Endothelial cell of umbilical vein (primary cell): ENCODE measurements at regions not wholly inside any gene's neighbourhood (a gene's known extent, or its start where the extent isn't known, plus 50 kb on each side); places are given as distances from the start of the nearest gene placed in this dataset.

Experiments used
- BruUV-seq: library from RNA; stranded (reverse); fragments of 400-500 nt; replicated peaks from 2 replicates; lab custom pipeline; 2021; lab: Mats Ljungman, UMichigan
- CTCF ChIA-PET: fragments of 300-600, 350-600 bp; sonication (Branson Sonifier 250); formaldehyde crosslinking; loops from one replicate; lab custom pipeline; 2021; ENCODE audit warnings: antibody characterized with exemption, inconsistent platforms; lab: Charles Lee
- POLR2A ChIA-PET: fragments of 300-600, 350-600 bp; sonication (Branson Sonifier 250); formaldehyde crosslinking; loops from one replicate; lab custom pipeline; 2021; ENCODE audit warnings: antibody characterized with exemption, inconsistent platforms; lab: Charles Lee
- DNase-seq: peaks from one replicate; pipeline ENCODE4 v3.0.0-alpha.2; 2011; ENCODE audit warnings: low read depth, low spot score
- FAIRE-seq: peaks from 2 replicates; lab custom pipeline; 2011; peaks lifted over from hg19 to GRCh38; lab: Jason Lieb, UNC
- H2AFZ ChIP-seq: 2 replicates; pipeline ENCODE4 v1.6.0; 2012; ENCODE audit warnings: low read depth, low read length, control low read depth, inconsistent platforms
- H3K27ac ChIP-seq: 2 replicates; pipeline ENCODE4 v1.5.1; 2011; ENCODE audit warnings: low read depth, mild to moderate bottlenecking, control low read depth, low read length, moderate library complexity; ENCODE audit not compliant: insufficient read depth
- H3K27me3 ChIP-seq, 2 experiments: 2 replicates each; pipeline versions ENCODE4 v1.6.0 to v1.6.1; 2011; ENCODE audit warnings: low read length in 2 of 2, mixed read lengths in 1 of 2; ENCODE audit not compliant: control insufficient read depth in 2 of 2, insufficient read depth in 2 of 2
- H3K36me3 ChIP-seq, 2 experiments: 2 replicates in 1 of 2; 3 replicates in 1 of 2; pipeline ENCODE4 v1.5.1; 2011; ENCODE audit warnings: low read length in 2 of 2, mild to moderate bottlenecking in 1 of 2, moderate library complexity in 1 of 2; ENCODE audit not compliant: control insufficient read depth in 2 of 2, insufficient read depth in 2 of 2; ENCODE audit errors: extremely low read depth in 1 of 2
- H3K4me1 ChIP-seq: 3 replicates; pipeline ENCODE4 v1.5.1; 2011; ENCODE audit warnings: mild to moderate bottlenecking, low read length; ENCODE audit not compliant: control insufficient read depth, insufficient read depth; ENCODE audit errors: extremely low read depth
- H3K4me2 ChIP-seq: 2 replicates; pipeline ENCODE4 v1.6.1; 2011; ENCODE audit warnings: low read length, control low read depth, mixed read lengths; ENCODE audit not compliant: insufficient read depth
- H3K4me3 ChIP-seq, 3 experiments: fragments of 200-600 bp in 1 of 3; sonication (generic), shearing (Covaris generic) in 1 of 3; replicated peaks in 1 of 3; 2 replicates each; pipeline ENCODE4 v1.5.1; 2011 to 2016; ENCODE audit warnings: control low read depth in 3 of 3, low read length in 3 of 3, mild to moderate bottlenecking in 2 of 3, inconsistent platforms in 1 of 3, low read depth in 1 of 3, moderate library complexity in 1 of 3; ENCODE audit not compliant: insufficient read depth in 1 of 3
- H3K79me2 ChIP-seq: 2 replicates; pipeline ENCODE4 v1.6.0; 2012; ENCODE audit warnings: low read length, inconsistent platforms; ENCODE audit not compliant: control insufficient read depth, insufficient read depth
- H3K9ac ChIP-seq: replicated peaks from 2 replicates; pipeline ENCODE3; 2011; ENCODE audit warnings: low read length, control low read depth; ENCODE audit not compliant: insufficient read depth; ENCODE audit errors: extremely low read depth
- H3K9me1 ChIP-seq: replicated peaks from 3 replicates; pipeline ENCODE4 v1.6.0; 2011; ENCODE audit warnings: mild to moderate bottlenecking, low read length; ENCODE audit not compliant: control insufficient read depth, insufficient read depth; ENCODE audit errors: extremely low read depth
- H3K9me3 ChIP-seq: replicated peaks from 2 replicates; pipeline ENCODE4 v1.5.1; 2012; ENCODE audit warnings: low read length, inconsistent platforms; ENCODE audit not compliant: control insufficient read depth, insufficient read depth
- H4K20me1 ChIP-seq: replicated peaks from 2 replicates; pipeline ENCODE3; 2011; ENCODE audit warnings: mild to moderate bottlenecking, low read length; ENCODE audit not compliant: control insufficient read depth, insufficient read depth; ENCODE audit errors: extremely low read depth
- EZH2 ChIP-seq: IDR thresholded peaks from 2 replicates; pipeline ENCODE4 v1.6.1; 2012; ENCODE audit warnings: borderline replicate concordance, low read depth, mild to moderate bottlenecking, moderate library complexity, low read length, inconsistent platforms; ENCODE audit not compliant: severe bottlenecking
- FOS ChIP-seq: IDR thresholded peaks from 2 replicates; pipeline ENCODE4 v1.6.1; 2011; ENCODE audit warnings: mild to moderate bottlenecking, low read length, moderate library complexity, borderline replicate concordance; ENCODE audit not compliant: insufficient read depth
- GATA2 ChIP-seq: IDR thresholded peaks from 2 replicates; pipeline ENCODE4 v1.7.0; 2011; ENCODE audit warnings: low read depth, mild to moderate bottlenecking, moderate library complexity, mixed read lengths, low read length; ENCODE audit not compliant: insufficient read length, insufficient read depth
- JUN ChIP-seq: IDR thresholded peaks from 2 replicates; pipeline ENCODE4 v1.6.1; 2011; ENCODE audit warnings: borderline replicate concordance, low read depth; ENCODE audit not compliant: insufficient read length, insufficient read depth
- MYC ChIP-seq: IDR thresholded peaks from one replicate; pipeline ENCODE4 v1.6.1; 2011; ENCODE audit warnings: mild to moderate bottlenecking, low read depth, low read length
- POLR2A ChIP-seq: IDR thresholded peaks from 2 replicates; pipeline ENCODE4 v1.6.1; 2012; ENCODE audit warnings: low read depth, mild to moderate bottlenecking, control low read depth, low read length
- POLR2AphosphoS5 ChIP-seq: IDR thresholded peaks from 2 replicates; pipeline ENCODE4 v1.6.1; 2012; ENCODE audit warnings: low read depth, mild to moderate bottlenecking, control low read depth, low read length, moderate library complexity; ENCODE audit not compliant: insufficient read depth
- dilution Hi-C: fragments of 300-500 bp; cut with MboI; formaldehyde crosslinking; loops from one replicate; pipeline ENCODE4 v1.15.0; 2019; ENCODE audit warnings: low sequenced_read_pairs; ENCODE audit not compliant: extremely low pct_ligation_motif_present
- intact Hi-C: fragments of 100-400 bp; cut with micrococcal nuclease; formaldehyde crosslinking; loops from one replicate; pipeline ENCODE4 v1.10.0; 2022
- TF ChIP-seq, protein P1 (sequence below), 2 donors: IDR thresholded peaks; 1 replicate in 1 of 2; 2 replicates in 1 of 2; pipeline ENCODE4 v1.5.1; 2011; ENCODE audit warnings: low read length in 2 of 2, mild to moderate bottlenecking in 2 of 2, moderate library complexity in 2 of 2, control low read depth in 1 of 2, inconsistent platforms in 1 of 2, low read depth in 1 of 2; ENCODE audit not compliant: insufficient read depth in 1 of 2; ENCODE audit errors: extremely low read depth in 1 of 2
- TF ChIP-seq, protein P2 (sequence below): IDR thresholded peaks from 2 replicates; pipeline ENCODE4 v1.6.1; 2011; ENCODE audit not compliant: insufficient read depth, insufficient read length

DNA sequence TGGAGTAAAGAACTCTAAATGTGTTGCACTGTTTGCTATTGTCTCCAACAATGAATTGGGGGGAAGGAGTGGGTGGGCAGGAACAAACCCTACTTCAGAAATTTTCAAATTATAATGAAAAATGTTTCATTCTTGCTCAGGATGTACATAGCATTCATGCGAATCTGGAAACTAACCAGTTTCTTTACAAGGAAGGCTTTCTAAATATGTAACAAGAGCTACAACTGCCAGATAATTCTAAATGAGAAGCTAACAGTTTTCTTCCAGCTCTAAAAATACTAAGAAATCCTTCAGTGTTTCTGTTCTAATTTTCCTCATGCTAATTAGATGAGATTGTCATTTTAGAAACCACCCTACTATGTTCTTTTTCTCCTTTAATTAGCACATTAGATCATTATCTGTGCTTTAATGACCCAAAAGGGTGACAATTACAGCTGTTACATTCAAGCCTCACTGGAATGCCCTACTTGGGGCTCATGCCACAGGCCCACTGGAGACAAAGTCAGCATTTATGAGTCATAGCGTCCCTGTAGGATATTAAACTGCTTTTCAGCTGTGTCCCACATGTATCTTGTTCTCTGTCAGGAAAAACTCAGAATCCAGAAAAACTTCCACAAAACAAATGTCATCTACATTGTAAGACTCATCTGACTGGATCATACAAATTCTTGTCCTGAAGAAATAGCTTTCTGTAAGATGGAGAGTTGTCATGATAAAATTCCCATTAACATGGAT, 804.6 kb upstream of the CXADR start:
- intact Hi-C loops (no loop called here), dilution Hi-C loops (no loop called here)
- no peaks in the 10 kb centered on the region for H3K36me3 ChIP-seq
- FAIRE-seq: no peak
- no peaks in the 10 kb centered on the region for H3K9me1 ChIP-seq
- CTCF ChIA-PET: interaction anchor here (1.0 kb wide), 1 partner anchor 11 kb away, joined by 3 read pairs; no protein-coding TSS in a partner anchor
- H3K4me2 ChIP-seq: no peak overlapping the region
- DNase-seq: peak; percentile 7
- POLR2A ChIA-PET: no interaction called here
- no peak overlapping the region for H3K27ac ChIP-seq
- TF ChIP-seq, protein P1, sequence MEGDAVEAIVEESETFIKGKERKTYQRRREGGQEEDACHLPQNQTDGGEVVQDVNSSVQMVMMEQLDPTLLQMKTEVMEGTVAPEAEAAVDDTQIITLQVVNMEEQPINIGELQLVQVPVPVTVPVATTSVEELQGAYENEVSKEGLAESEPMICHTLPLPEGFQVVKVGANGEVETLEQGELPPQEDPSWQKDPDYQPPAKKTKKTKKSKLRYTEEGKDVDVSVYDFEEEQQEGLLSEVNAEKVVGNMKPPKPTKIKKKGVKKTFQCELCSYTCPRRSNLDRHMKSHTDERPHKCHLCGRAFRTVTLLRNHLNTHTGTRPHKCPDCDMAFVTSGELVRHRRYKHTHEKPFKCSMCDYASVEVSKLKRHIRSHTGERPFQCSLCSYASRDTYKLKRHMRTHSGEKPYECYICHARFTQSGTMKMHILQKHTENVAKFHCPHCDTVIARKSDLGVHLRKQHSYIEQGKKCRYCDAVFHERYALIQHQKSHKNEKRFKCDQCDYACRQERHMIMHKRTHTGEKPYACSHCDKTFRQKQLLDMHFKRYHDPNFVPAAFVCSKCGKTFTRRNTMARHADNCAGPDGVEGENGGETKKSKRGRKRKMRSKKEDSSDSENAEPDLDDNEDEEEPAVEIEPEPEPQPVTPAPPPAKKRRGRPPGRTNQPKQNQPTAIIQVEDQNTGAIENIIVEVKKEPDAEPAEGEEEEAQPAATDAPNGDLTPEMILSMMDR (IDR thresholded peaks at IDR 0.05; ENCODE audit: extremely low read depth in 1 of 2, insufficient read depth in 1 of 2, low read depth in 1 of 2, low read length in 2 of 2): no peak
- TF ChIP-seq FOS (no peak), POLR2A (no peak), EZH2 (no peak), POLR2AphosphoS5 (no peak), JUN (no peak), MYC (no peak), GATA2 (no peak)
- TF ChIP-seq, protein P2, sequence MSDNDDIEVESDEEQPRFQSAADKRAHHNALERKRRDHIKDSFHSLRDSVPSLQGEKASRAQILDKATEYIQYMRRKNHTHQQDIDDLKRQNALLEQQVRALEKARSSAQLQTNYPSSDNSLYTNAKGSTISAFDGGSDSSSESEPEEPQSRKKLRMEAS: no peak
- no peaks in the 10 kb centered on the region for H4K20me1 ChIP-seq
- no peak overlapping the region for H2AFZ ChIP-seq
- peaks cover 4% of the 10 kb centered on the region for H3K4me1 ChIP-seq
- H3K79me2 ChIP-seq: no peaks in the 10 kb centered on the region
- H3K4me3 ChIP-seq: no peak overlapping the region
- no peaks in the 10 kb centered on the region for H3K9me3 ChIP-seq
- no TSS peak for BruUV-seq
- H3K9ac ChIP-seq: no peak overlapping the region
- H3K27me3 ChIP-seq: no peaks in the 10 kb centered on the region
